Adrenal gland (tissue), 9 donors: ENCODE measurements at regions not wholly inside any gene's neighbourhood (a gene's known extent, or its start where the extent isn't known, plus 50 kb on each side); places are given as distances from the start of the nearest gene placed in this dataset.
A peak's percentile ranks its signal among the peaks of the same experiment; 100 is the strongest.

Experiments used
- DNase-seq, 7 donors: peaks; one replicate each; pipeline ENCODE4 v3.0.0-alpha.2; 2019 to 2020
- H3K27ac ChIP-seq, 5 donors: fragments of 200-600 bp; sonication (generic) in 4 of 5; 1 replicate in 3 of 5; 2 replicates in 2 of 5; pipeline versions ENCODE4 v1.5.1 to v1.8.0; 2016 to 2020; ENCODE audit warnings: mild to moderate bottlenecking in 1 of 5
- H3K27me3 ChIP-seq: fragments of 200-600 bp; 2 replicates; pipeline ENCODE4 v1.8.0; 2021
- H3K36me3 ChIP-seq, 2 donors: fragments of 200-600 bp; replicated peaks in 1 of 2; 1 replicate in 1 of 2; 2 replicates in 1 of 2; pipeline versions ENCODE4 v1.5.1 to v1.8.0; 2018 to 2022
- H3K4me1 ChIP-seq, 2 donors: fragments of 200-600 bp; replicated peaks in 1 of 2; 1 replicate in 1 of 2; 2 replicates in 1 of 2; pipeline versions ENCODE4 v1.5.1 to v1.8.0; 2018 to 2021
- H3K4me3 ChIP-seq, 4 donors: fragments of 200-600 bp; sonication (generic) in 3 of 4; one replicate each; pipeline ENCODE4 v1.5.1; 2016 to 2018
- H3K9me3 ChIP-seq, 3 donors: fragments of 200-600 bp; sonication (generic) in 1 of 3; replicated peaks in 1 of 3; 1 replicate in 2 of 3; 2 replicates in 1 of 3; pipeline versions ENCODE4 v1.5.1 to v1.8.0; 2016 to 2021
- CTCF ChIP-seq, 6 experiments: fragments of 450-650 bp in 4 of 6; fragments of 200-600 bp in 2 of 6; sonication (generic) in 1 of 6; IDR thresholded peaks; 1 replicate in 5 of 6; 2 replicates in 1 of 6; pipeline versions ENCODE4 v1.5.1 to v1.8.0; 2016 to 2021; ENCODE audit warnings: antibody characterized with exemption in 6 of 6, mild to moderate bottlenecking in 2 of 6, moderate library complexity in 1 of 6
- POLR2A ChIP-seq, 2 donors: fragments of 450-650 bp; IDR thresholded peaks; one replicate each; pipeline ENCODE4 v1.6.1; 2017; ENCODE audit warnings: antibody characterized with exemption in 2 of 2, mild to moderate bottlenecking in 2 of 2, moderate library complexity in 1 of 2
- WGBS, 4 donors: extraction: QIAGEN DNeasy Blood & Tissue Kit in 2 of 4; methylation state at CpG; one replicate each; pipeline versions ENCODE4 v1.1.5 to v1.1.7; 2013 to 2017; 5-methylcytosine and 5-hydroxymethylcytosine counted together
- intact Hi-C, 2 donors: fragments of 100-400 bp; cut with DNase I; formaldehyde crosslinking; loops; one replicate each; pipeline versions ENCODE4 v1.14.1 to v1.15.0; 2022 to 2023
- donor health status: healthy with polysubstance abuse.
- donor health status: Bipolar disorder and iron deficiency.
- donor health status: DM: yes; HTN: yes; CAD: no.
- donor health status: DM: no; HTN: no; CAD: no.
- donor health status: DM: no; HTN: no; CAD: no.

- 65 to 80% (median 75%) methylated on average over 3 of the region's 3 CpGs for WGBS, 4 donors
Observed at GRCh38 chr3:154549391-154549790, 119.4 kb upstream of the GPR149 start.

GRCh38 chr3:154548341-154548740, 118.4 kb upstream of the GPR149 start:
- Histone ChIP-seq H3K27me3 (no peaks in the 10 kb centered on the region), H3K9me3 (no peaks in the 10 kb centered on the region), H3K27ac (no peak overlapping the region), H3K4me1 (no peaks in the 10 kb centered on the region), H3K4me3 (no peak overlapping the region), H3K36me3 (no peaks in the 10 kb centered on the region)
- TF ChIP-seq POLR2A (IDR thresholded peaks at IDR 0.05) = no peak
- TF ChIP-seq CTCF (IDR thresholded peaks at IDR 0.05) = no peak
- WGBS, 4 donors = 48 to 80% (median 56%) methylated on average over 1 of the region's 1 CpG
- intact Hi-C loops = no loop called here
- no peak for DNase-seq

More at GRCh38 chr3:154549391-154549790, 119.4 kb upstream of the GPR149 start:
- no peak overlapping the region for H3K27ac ChIP-seq
- DNase-seq = no peak
- intact Hi-C loops = no loop called here
- H3K4me3 ChIP-seq = no peak overlapping the region
- H3K36me3 ChIP-seq = no peaks in the 10 kb centered on the region
- H3K27me3 ChIP-seq = no peaks in the 10 kb centered on the region
- H3K4me1 ChIP-seq = no peaks in the 10 kb centered on the region
- no peaks in the 10 kb centered on the region for H3K9me3 ChIP-seq
- TF ChIP-seq CTCF (IDR thresholded peaks at IDR 0.05) = no peak

GRCh38 chr3:154542837-154543236, 112.8 kb upstream of the GPR149 start:
- DNase-seq = peak in 4 of 7 donors; percentile 5 to 22 (median 14)
- Histone ChIP-seq H3K9me3 (no peaks in the 10 kb centered on the region), H3K27ac (no peak overlapping the region), H3K27me3 (no peaks in the 10 kb centered on the region), H3K36me3 (no peaks in the 10 kb centered on the region), H3K4me1 (no peaks in the 10 kb centered on the region), H3K4me3 (no peak overlapping the region)
- WGBS, 4 donors = 48 to 62% (median 50%) methylated on average over 3 of the region's 3 CpGs
- intact Hi-C loops = no loop called here
- TF ChIP-seq CTCF (IDR thresholded peaks at IDR 0.05) (no peak), POLR2A (IDR thresholded peaks at IDR 0.05) (no peak)

- Histone ChIP-seq H3K4me3 (no peak overlapping the region), H3K27ac (no peak overlapping the region), H3K9me3 (no peaks in the 10 kb centered on the region), H3K4me1 (no peaks in the 10 kb centered on the region), H3K36me3 (no peaks in the 10 kb centered on the region), H3K27me3 (peaks cover 4% of the 10 kb centered on the region)
- TF ChIP-seq CTCF (IDR thresholded peaks at IDR 0.05) = no peak
- TF ChIP-seq POLR2A (IDR thresholded peaks at IDR 0.05) = no peak
- DNase-seq = no peak
- intact Hi-C loops = no loop called here
- WGBS, 4 donors = 84 to 96% (median 88%) methylated on average over 2 of the region's 2 CpGs
Observed at GRCh38 chr3:154540950-154541604, 111.1 kb upstream of the GPR149 start.
